Esophagus muscularis mucosa (tissue), 4 donors: ENCODE measurements at regions not wholly inside any gene's neighbourhood (a gene's known extent, or its start where the extent isn't known, plus 50 kb on each side); places are given as distances from the start of the nearest gene placed in this dataset.
A peak's percentile ranks its signal among the peaks of the same experiment; 100 is the strongest.

Experiments
- DNase-seq: peaks from one replicate; pipeline ENCODE4 v3.0.0-alpha.2; 2017; ENCODE audit errors: extremely low spot score
- H3K27ac ChIP-seq, 4 donors: fragments of 200-600 bp; sonication (generic); replicated peaks in 1 of 4; 1 replicate in 3 of 4; 2 replicates in 1 of 4; pipeline ENCODE4 v1.5.1; 2016 to 2019; ENCODE audit warnings: mild to moderate bottlenecking in 1 of 4
- H3K27me3 ChIP-seq, 4 donors: fragments of 200-600 bp; sonication (generic); one replicate each; pipeline versions ENCODE4 v1.5.1 to v1.6.0; 2016 to 2019
- H3K36me3 ChIP-seq, 4 donors: fragments of 200-600 bp; sonication (generic); one replicate each; pipeline ENCODE4 v1.5.1; 2016 to 2019
- H3K4me1 ChIP-seq, 4 donors: fragments of 200-600 bp; sonication (generic); one replicate each; pipeline ENCODE4 v1.5.1; 2016 to 2019
- H3K4me3 ChIP-seq, 4 donors: fragments of 200-600 bp; sonication (generic); 1 replicate in 2 of 4; 2 replicates in 2 of 4; pipeline ENCODE4 v1.5.1; 2016 to 2019; ENCODE audit warnings: mild to moderate bottlenecking in 4 of 4, moderate library complexity in 1 of 4
- H3K9me3 ChIP-seq, 4 donors: fragments of 200-600 bp; sonication (generic); 1 replicate in 3 of 4; 2 replicates in 1 of 4; pipeline ENCODE4 v1.5.1; 2016 to 2019
- CTCF ChIP-seq, 3 experiments: fragments of 200-600 bp in 2 of 3; fragments of 450-650 bp in 1 of 3; sonication (generic) in 2 of 3; IDR thresholded peaks; one replicate each; pipeline ENCODE4 v1.5.1; 2017 to 2019; ENCODE audit warnings: antibody characterized with exemption in 3 of 3, mild to moderate bottlenecking in 2 of 3, moderate library complexity in 1 of 3
- EP300 ChIP-seq: sonication (generic); formaldehyde crosslinking; IDR thresholded peaks from one replicate; pipeline ENCODE4 v1.6.1; 2017; ENCODE audit warnings: antibody characterized with exemption
- POLR2A ChIP-seq: fragments of 450-650 bp; IDR thresholded peaks from one replicate; pipeline ENCODE4 v1.6.1; 2017; ENCODE audit warnings: antibody characterized with exemption, moderate library complexity, mild to moderate bottlenecking, low read depth
- POLR2AphosphoS5 ChIP-seq, 2 donors: sonication (generic); formaldehyde crosslinking; IDR thresholded peaks; one replicate each; pipeline ENCODE4 v1.6.1; 2017; ENCODE audit warnings: antibody characterized with exemption in 2 of 2
- WGBS: methylation state at CpG from one replicate; pipeline ENCODE4 v1.1.5; 2018; 5-methylcytosine and 5-hydroxymethylcytosine counted together
- intact Hi-C: fragments of 100-400 bp; cut with DNase I; formaldehyde crosslinking; loops from one replicate; pipeline ENCODE4 v1.15.1; 2023

GRCh38 chr6:2434912-2435311 is 189.5 kb upstream of the GMDS start:
- H3K36me3 ChIP-seq: peaks cover 0 to 3% (median 0%) of the 10 kb centered on the region in 4 donors
- no peaks in the 10 kb centered on the region for H3K27me3 ChIP-seq
- DNase-seq: no peak
- no peaks in the 10 kb centered on the region for H3K4me1 ChIP-seq
- no peak for TF ChIP-seq CTCF (IDR thresholded peaks at IDR 0.05)
- no peak for TF ChIP-seq EP300
- TF ChIP-seq POLR2A: no peak
- TF ChIP-seq POLR2AphosphoS5 (IDR thresholded peaks at IDR 0.05): no peak
- no peaks in the 10 kb centered on the region for H3K9me3 ChIP-seq
- intact Hi-C loops: no loop called here
- no peak overlapping the region for H3K4me3 ChIP-seq
- 77% methylated on average over 6 of the region's 6 CpGs for WGBS
- H3K27ac ChIP-seq: no peak overlapping the region

- Histone ChIP-seq H3K9me3 (no peaks in the 10 kb centered on the region), H3K4me3 (no peak overlapping the region), H3K4me1 (no peaks in the 10 kb centered on the region), H3K27ac (no peak overlapping the region), H3K27me3 (no peaks in the 10 kb centered on the region), H3K36me3 (no peaks in the 10 kb centered on the region)
- 96% methylated on average over 5 of the region's 6 CpGs for WGBS
- intact Hi-C loops: no loop called here
- TF ChIP-seq POLR2AphosphoS5 (IDR thresholded peaks at IDR 0.05) (no peak), EP300 (no peak), POLR2A (no peak), CTCF (IDR thresholded peaks at IDR 0.05) (no peak)
- DNase-seq: peak; percentile 86
Observed at GRCh38 chr6:2434116-2434515, 188.7 kb upstream of the GMDS start.

GRCh38 chr6:2433711-2434110 is 188.3 kb upstream of the GMDS start:
- Histone ChIP-seq H3K4me1 (no peaks in the 10 kb centered on the region), H3K27ac (no peak overlapping the region), H3K9me3 (no peaks in the 10 kb centered on the region), H3K4me3 (no peak overlapping the region), H3K27me3 (no peaks in the 10 kb centered on the region), H3K36me3 (no peaks in the 10 kb centered on the region)
- 95% methylated on average over 6 of the region's 9 CpGs for WGBS
- TF ChIP-seq EP300: no peak
- intact Hi-C loops: no loop called here
- peak; percentile 80 for DNase-seq

GRCh38 chr6:2433266-2433665 is 187.9 kb upstream of the GMDS start:
- peak; percentile 50 for DNase-seq
- TF ChIP-seq EP300 (no peak), CTCF (IDR thresholded peaks at IDR 0.05) (no peak), POLR2AphosphoS5 (IDR thresholded peaks at IDR 0.05) (no peak), POLR2A (no peak)
- Histone ChIP-seq H3K27me3 (no peaks in the 10 kb centered on the region), H3K36me3 (no peaks in the 10 kb centered on the region), H3K9me3 (no peaks in the 10 kb centered on the region), H3K27ac (no peak overlapping the region), H3K4me1 (no peaks in the 10 kb centered on the region), H3K4me3 (no peak overlapping the region)
- intact Hi-C loops: no loop called here
- WGBS: 98% methylated on average over 5 of the region's 5 CpGs

- no peaks in the 10 kb centered on the region for H3K9me3 ChIP-seq
- intact Hi-C loops: no loop called here
- no peak for DNase-seq
- H3K27ac ChIP-seq: no peak overlapping the region
- H3K4me1 ChIP-seq: no peaks in the 10 kb centered on the region
- no peaks in the 10 kb centered on the region for H3K27me3 ChIP-seq
- H3K4me3 ChIP-seq: no peak overlapping the region
- no peak for TF ChIP-seq POLR2AphosphoS5 (IDR thresholded peaks at IDR 0.05)
- TF ChIP-seq CTCF (IDR thresholded peaks at IDR 0.05): no peak
- no peak for TF ChIP-seq EP300
- no peak for TF ChIP-seq POLR2A
- whole genome bisulfite sequencing: 83% methylated on average over 5 of the region's 5 CpGs
- no peaks in the 10 kb centered on the region for H3K36me3 ChIP-seq
Observed at GRCh38 chr6:2432292-2432691, 186.9 kb upstream of the GMDS start.
